ENCODE measurements at regions not wholly inside any gene's neighbourhood (a gene's known extent, or its start where the extent isn't known, plus 50 kb on each side); places are given as distances from the start of the nearest gene placed in this dataset.

DNA sequence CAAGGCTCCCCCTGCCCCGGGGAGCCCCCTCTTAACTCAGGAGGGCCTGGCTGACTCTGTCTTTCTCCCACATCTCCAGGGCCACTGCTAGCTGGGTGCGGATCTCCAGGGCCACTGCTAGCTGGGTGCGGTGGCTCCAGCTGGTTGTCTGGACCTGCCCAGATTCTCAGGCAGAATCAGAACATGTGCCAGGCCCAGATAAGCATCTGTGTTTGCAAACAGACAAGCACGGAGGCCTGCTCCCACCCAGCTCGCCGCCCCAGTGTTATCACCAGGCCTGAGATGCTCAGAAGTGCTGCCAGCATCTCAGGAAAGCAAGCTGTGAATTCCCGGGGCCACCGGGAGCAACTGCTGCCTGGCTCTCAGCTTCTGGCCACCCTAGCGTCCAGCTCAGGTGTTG, 98.4 kb upstream of the FZD10 start:
- Mint-ChIP-seq H3K9me3 (no peaks in the 10 kb centered on the region), H3K27ac (ENCODE audit: low read depth) (no peak overlapping the region)
- no peak for ATAC-seq (replicated peaks; ENCODE audit: extremely low read depth, poor library complexity, severe bottlenecking)

DNA sequence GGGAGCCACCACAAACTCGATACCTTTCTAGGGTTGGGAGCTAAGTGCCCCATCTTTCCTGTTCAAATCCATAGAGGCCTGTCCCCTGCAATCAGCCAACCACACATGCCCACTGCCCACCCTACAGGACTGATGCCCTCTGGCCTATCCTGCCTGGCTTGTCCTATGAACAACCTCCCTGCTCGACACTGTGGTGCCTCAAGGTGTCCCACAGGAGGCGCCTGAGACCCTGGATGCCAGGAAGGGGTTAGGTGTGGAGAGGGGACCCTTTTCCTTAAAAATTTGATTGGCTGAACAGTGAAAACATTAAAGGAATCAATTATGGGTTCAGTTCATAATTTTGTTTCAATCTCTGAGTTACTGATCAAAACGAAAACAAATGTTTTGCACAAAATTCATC, 97.3 kb upstream of the FZD10 start:
- Mint-ChIP-seq H3K27ac (ENCODE audit: low read depth) (no peak overlapping the region), H3K9me3 (no peaks in the 10 kb centered on the region), H3K4me1 (no peaks in the 10 kb centered on the region), H3K36me3 (ENCODE audit: insufficient read depth) (peaks cover 5% of the 10 kb centered on the region), H3K4me3 (no peak overlapping the region), H3K27me3 (no peaks in the 10 kb centered on the region)
- no peak for ATAC-seq (replicated peaks; ENCODE audit: extremely low read depth, poor library complexity, severe bottlenecking)
- no peak for DNase-seq (ENCODE audit: low spot score in 2 of 2)

More for the DNA sequence above, 98.4 kb upstream of the FZD10 start:
- no peak for DNase-seq (ENCODE audit: low spot score in 2 of 2)
- peaks cover 5% of the 10 kb centered on the region for H3K36me3 Mint-ChIP-seq (ENCODE audit: insufficient read depth)
- H3K4me1 Mint-ChIP-seq, result no peaks in the 10 kb centered on the region
- H3K27me3 Mint-ChIP-seq, result no peaks in the 10 kb centered on the region
- no peak overlapping the region for H3K4me3 Mint-ChIP-seq

GRCh38 chr12:130066742-130067141, 95.5 kb upstream of the FZD10 start:
- Mint-ChIP-seq H3K27ac (ENCODE audit: low read depth) (no peak overlapping the region), H3K9me3 (no peaks in the 10 kb centered on the region), H3K36me3 (ENCODE audit: insufficient read depth) (peaks cover 3% of the 10 kb centered on the region), H3K27me3 (no peaks in the 10 kb centered on the region), H3K4me3 (no peak overlapping the region), H3K4me1 (no peaks in the 10 kb centered on the region)
- DNase-seq (ENCODE audit: low spot score in 2 of 2), result no peak
- no peak for ATAC-seq (replicated peaks; ENCODE audit: extremely low read depth, poor library complexity, severe bottlenecking)

GRCh38 chr12:130068741-130069140, 93.5 kb upstream of the FZD10 start:
- H3K36me3 Mint-ChIP-seq (ENCODE audit: insufficient read depth), result peaks cover 3% of the 10 kb centered on the region
- DNase-seq (ENCODE audit: low spot score in 2 of 2), result no peak
- H3K27ac Mint-ChIP-seq (ENCODE audit: low read depth), result no peak overlapping the region
- no peak for ATAC-seq (replicated peaks; ENCODE audit: extremely low read depth, poor library complexity, severe bottlenecking)
- no peak overlapping the region for H3K4me3 Mint-ChIP-seq
- H3K27me3 Mint-ChIP-seq, result no peaks in the 10 kb centered on the region
- no peaks in the 10 kb centered on the region for H3K9me3 Mint-ChIP-seq
- H3K4me1 Mint-ChIP-seq, result no peaks in the 10 kb centered on the region

GRCh38 chr12:130070126-130070611, 92.1 kb upstream of the FZD10 start:
- no peaks in the 10 kb centered on the region for H3K9me3 Mint-ChIP-seq
- no peak overlapping the region for H3K27ac Mint-ChIP-seq (ENCODE audit: low read depth)
- no peak overlapping the region for H3K4me3 Mint-ChIP-seq
- DNase-seq (ENCODE audit: low spot score in 2 of 2) (no peak), ATAC-seq (replicated peaks; ENCODE audit: extremely low read depth, poor library complexity, severe bottlenecking) (no peak)
- H3K4me1 Mint-ChIP-seq, result no peaks in the 10 kb centered on the region
- peaks cover 9% of the 10 kb centered on the region for H3K27me3 Mint-ChIP-seq
- H3K36me3 Mint-ChIP-seq (ENCODE audit: insufficient read depth), result peaks cover 3% of the 10 kb centered on the region

DNA sequence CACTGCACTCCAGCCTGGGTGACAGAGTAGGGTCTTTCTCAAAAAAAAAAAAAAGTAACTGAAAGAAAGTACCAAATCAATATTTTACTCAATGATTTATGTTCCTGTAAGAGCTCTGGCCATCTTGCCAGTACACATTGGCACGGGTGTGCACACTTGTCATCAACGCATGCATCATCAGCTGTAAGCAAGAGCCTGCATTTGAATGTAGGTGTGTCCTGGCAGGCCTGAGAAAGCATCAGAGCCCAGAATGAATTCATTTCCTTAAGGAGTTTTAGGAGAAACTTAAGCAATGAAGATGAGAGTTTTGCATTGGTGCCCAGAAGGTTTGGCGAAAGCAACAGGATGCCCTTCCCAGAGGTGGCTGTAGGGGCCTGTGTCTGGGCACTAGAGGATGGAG, 88.5 kb upstream of the FZD10 start:
- Mint-ChIP-seq H3K4me1 (no peaks in the 10 kb centered on the region), H3K27ac (ENCODE audit: low read depth) (no peak overlapping the region), H3K27me3 (peaks cover 24% of the 10 kb centered on the region), H3K9me3 (peaks cover 12% of the 10 kb centered on the region), H3K36me3 (ENCODE audit: insufficient read depth) (no peaks in the 10 kb centered on the region), H3K4me3 (no peak overlapping the region)
- no peak for ATAC-seq (replicated peaks; ENCODE audit: extremely low read depth, poor library complexity, severe bottlenecking)
- no peak for DNase-seq (ENCODE audit: low spot score in 2 of 2)

DNA sequence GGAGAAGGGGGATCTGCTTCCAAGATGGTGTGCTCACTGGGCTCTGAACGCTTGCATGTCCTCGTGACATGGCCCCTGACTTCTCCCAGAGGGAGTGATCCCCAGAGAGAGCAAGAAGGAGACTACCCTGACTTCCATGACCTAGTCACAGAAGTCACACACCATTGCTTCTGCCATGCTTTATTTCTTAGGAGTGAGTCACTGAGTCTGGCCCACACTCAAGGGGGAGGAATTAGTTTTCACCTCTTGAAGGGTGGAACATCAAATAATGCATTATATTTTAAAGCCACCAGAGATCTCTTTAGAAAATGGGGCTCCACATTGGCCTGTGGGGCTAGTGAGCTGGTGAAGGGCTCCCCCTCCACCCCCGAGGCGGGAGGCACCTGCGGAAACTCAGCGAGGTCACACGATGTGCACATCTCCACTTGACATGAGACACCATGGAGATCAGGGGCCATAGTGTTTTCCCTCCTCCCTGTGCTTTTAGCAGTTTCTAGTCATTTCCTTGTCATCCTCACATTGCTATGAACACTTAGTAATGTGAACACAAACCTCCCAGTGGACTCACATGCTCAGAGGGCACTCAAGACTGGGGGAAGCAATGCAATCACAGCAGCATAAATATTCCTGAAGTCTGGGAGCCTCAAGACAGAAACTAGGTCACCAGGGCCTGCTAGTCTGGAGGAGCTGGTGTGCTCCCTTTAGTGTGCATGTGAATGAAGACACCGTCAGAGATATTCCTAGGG, 87.4 kb upstream of the FZD10 start:
- H3K36me3 Mint-ChIP-seq (ENCODE audit: insufficient read depth), result no peaks in the 10 kb centered on the region
- H3K4me1 Mint-ChIP-seq, result no peaks in the 10 kb centered on the region
- H3K4me3 Mint-ChIP-seq, result no peak overlapping the region
- H3K27me3 Mint-ChIP-seq, result peaks cover 24% of the 10 kb centered on the region
- no peak overlapping the region for H3K27ac Mint-ChIP-seq (ENCODE audit: low read depth)
- peaks cover 12% of the 10 kb centered on the region for H3K9me3 Mint-ChIP-seq
- DNase-seq (ENCODE audit: low spot score in 2 of 2) (no peak), ATAC-seq (replicated peaks; ENCODE audit: extremely low read depth, poor library complexity, severe bottlenecking) (no peak)

DNA sequence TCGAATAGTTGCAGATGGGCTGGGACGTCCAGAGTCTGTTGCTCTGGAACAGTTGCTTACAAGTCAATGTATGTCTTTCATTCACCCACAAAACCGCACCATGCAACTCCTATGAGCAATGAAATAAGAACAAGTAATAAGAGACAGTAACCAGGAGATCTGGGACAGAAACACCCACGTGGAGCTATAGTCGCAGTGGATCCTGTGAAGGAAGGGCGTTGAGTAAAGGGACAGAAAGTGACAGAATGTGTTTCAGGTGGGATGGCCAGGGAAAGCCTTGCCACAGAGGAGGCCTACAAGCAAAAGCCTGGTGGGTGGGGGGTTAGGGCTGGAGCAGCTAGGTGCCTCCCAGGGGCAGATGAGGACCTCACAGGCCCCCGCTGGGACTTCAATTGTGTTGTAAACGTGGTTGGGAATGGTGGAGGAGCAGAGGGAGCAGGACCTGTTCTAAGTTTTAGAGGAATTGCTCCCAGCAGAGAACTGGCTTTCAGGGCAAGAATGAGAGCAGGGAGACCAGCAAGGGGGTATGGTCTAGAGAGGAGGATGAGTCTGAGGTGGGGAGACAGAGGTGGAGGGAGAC, 86.7 kb upstream of the FZD10 start:
- H3K27ac Mint-ChIP-seq (ENCODE audit: low read depth), result no peak overlapping the region
- DNase-seq (ENCODE audit: low spot score in 2 of 2) (no peak), ATAC-seq (replicated peaks; ENCODE audit: extremely low read depth, poor library complexity, severe bottlenecking) (no peak)
- H3K4me3 Mint-ChIP-seq, result no peak overlapping the region
- no peaks in the 10 kb centered on the region for H3K4me1 Mint-ChIP-seq
- no peaks in the 10 kb centered on the region for H3K36me3 Mint-ChIP-seq (ENCODE audit: insufficient read depth)
- peaks cover 12% of the 10 kb centered on the region for H3K9me3 Mint-ChIP-seq
- H3K27me3 Mint-ChIP-seq, result peaks cover 24% of the 10 kb centered on the region

DNA sequence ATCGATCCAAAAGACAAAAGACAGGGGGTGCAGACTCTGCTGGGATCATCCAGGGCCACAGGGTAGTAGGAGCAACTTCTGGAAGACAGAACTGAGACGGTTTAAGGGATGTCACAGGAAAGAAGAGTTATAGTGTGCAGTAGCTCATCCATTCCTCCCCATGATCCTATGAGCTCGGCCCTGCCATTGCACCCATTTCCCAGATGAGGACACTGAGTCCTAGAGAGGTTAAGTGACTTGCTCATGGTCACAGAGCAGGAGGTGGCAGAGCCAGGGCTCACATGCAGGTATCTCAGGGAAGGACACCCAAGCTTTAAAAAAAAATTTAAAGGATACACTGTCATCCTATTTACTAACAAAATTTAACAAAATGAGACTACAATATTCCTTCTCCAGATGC, 86.1 kb upstream of the FZD10 start:
- peaks cover 12% of the 10 kb centered on the region for H3K9me3 Mint-ChIP-seq
- ATAC-seq (replicated peaks; ENCODE audit: extremely low read depth, poor library complexity, severe bottlenecking) (no peak), DNase-seq (ENCODE audit: low spot score in 2 of 2) (no peak)
- no peaks in the 10 kb centered on the region for H3K4me1 Mint-ChIP-seq
- no peaks in the 10 kb centered on the region for H3K36me3 Mint-ChIP-seq (ENCODE audit: insufficient read depth)
- no peak overlapping the region for H3K27ac Mint-ChIP-seq (ENCODE audit: low read depth)
- no peak overlapping the region for H3K4me3 Mint-ChIP-seq
- H3K27me3 Mint-ChIP-seq, result peaks cover 24% of the 10 kb centered on the region

DNA sequence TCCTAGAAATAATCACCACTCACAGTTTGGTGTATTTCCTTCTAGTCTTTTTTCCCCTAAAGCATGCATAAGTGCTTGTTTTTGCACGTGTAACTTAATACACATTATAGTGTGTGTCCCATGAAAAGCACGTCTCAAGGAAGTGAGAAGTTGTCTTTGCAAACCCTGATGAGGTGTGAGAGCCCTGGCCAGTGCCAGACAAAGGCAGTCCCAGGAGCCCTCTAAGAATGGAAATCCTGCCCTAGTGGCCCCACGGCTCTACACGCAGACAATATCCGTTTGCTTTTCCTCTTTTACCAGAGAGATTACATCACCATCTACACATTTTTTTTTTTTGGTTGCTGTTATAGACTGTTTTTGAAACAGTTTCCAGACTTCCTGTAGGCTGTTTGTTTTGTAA, 85.5 kb upstream of the FZD10 start:
- H3K27ac Mint-ChIP-seq (ENCODE audit: low read depth), result no peak overlapping the region
- no peak for ATAC-seq (replicated peaks; ENCODE audit: extremely low read depth, poor library complexity, severe bottlenecking)
- H3K9me3 Mint-ChIP-seq, result peaks cover 12% of the 10 kb centered on the region
- no peak overlapping the region for H3K4me3 Mint-ChIP-seq
- peaks cover 24% of the 10 kb centered on the region for H3K27me3 Mint-ChIP-seq
- DNase-seq (ENCODE audit: low spot score in 2 of 2), result no peak
- no peaks in the 10 kb centered on the region for H3K4me1 Mint-ChIP-seq
- no peaks in the 10 kb centered on the region for H3K36me3 Mint-ChIP-seq (ENCODE audit: insufficient read depth)

DNA sequence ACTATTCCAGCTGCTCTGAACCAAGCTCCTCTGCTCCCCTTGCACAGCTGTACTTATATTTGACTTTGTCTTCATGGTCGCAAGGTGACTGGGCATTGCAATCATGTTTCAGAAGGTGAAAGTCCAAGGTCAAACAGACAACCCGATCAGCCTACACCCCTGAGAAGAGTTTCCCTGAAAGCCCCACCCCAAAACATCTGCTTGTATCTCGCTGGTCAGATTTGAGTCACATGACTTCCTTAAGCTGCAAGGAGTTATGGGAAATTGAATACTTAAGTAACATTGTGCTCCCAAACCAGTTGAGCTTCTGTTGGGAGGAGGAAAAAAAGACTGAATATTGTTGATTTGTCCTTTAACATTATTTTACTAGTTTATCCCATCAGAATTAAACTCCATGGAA, 83.4 kb upstream of the FZD10 start:
- no peak overlapping the region for H3K27ac Mint-ChIP-seq (ENCODE audit: low read depth)
- H3K36me3 Mint-ChIP-seq (ENCODE audit: insufficient read depth), result no peaks in the 10 kb centered on the region
- ATAC-seq (replicated peaks; ENCODE audit: extremely low read depth, poor library complexity, severe bottlenecking) (no peak), DNase-seq (ENCODE audit: low spot score in 2 of 2) (no peak)
- peaks cover 17% of the 10 kb centered on the region for H3K9me3 Mint-ChIP-seq
- H3K27me3 Mint-ChIP-seq, result peaks cover 24% of the 10 kb centered on the region
- H3K4me3 Mint-ChIP-seq, result no peak overlapping the region
- H3K4me1 Mint-ChIP-seq, result no peaks in the 10 kb centered on the region

DNA sequence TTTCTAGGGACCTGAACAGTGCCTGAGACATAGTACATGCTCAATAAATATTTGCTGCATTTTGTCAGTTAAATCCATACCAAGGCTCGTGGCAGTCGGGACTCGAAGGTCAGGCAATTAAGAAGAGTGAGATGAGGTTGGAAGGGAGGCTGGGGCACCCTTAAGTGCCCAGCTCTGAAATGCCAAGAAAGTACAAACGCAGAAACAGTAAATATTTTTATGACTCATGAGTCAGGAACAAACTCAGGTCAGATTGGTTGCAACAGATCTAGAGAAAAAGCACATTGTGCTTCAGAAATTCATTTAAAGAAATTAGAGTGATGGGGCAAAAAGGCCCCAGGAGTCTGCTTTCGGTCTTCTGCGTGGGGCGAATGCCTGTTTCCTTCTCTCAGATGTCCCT, 83.0 kb upstream of the FZD10 start:
- no peaks in the 10 kb centered on the region for H3K36me3 Mint-ChIP-seq (ENCODE audit: insufficient read depth)
- no peaks in the 10 kb centered on the region for H3K4me1 Mint-ChIP-seq
- peaks cover 24% of the 10 kb centered on the region for H3K27me3 Mint-ChIP-seq
- H3K4me3 Mint-ChIP-seq, result no peak overlapping the region
- peaks cover 17% of the 10 kb centered on the region for H3K9me3 Mint-ChIP-seq
- DNase-seq (ENCODE audit: low spot score in 2 of 2) (no peak), ATAC-seq (replicated peaks; ENCODE audit: extremely low read depth, poor library complexity, severe bottlenecking) (no peak)
- H3K27ac Mint-ChIP-seq (ENCODE audit: low read depth), result no peak overlapping the region

- Mint-ChIP-seq H3K9me3 (peaks cover 17% of the 10 kb centered on the region), H3K27me3 (peaks cover 15% of the 10 kb centered on the region), H3K36me3 (ENCODE audit: insufficient read depth) (no peaks in the 10 kb centered on the region), H3K27ac (ENCODE audit: low read depth) (no peak overlapping the region), H3K4me1 (no peaks in the 10 kb centered on the region), H3K4me3 (no peak overlapping the region)
- no peak for DNase-seq (ENCODE audit: low spot score in 2 of 2)
- ATAC-seq (replicated peaks; ENCODE audit: extremely low read depth, poor library complexity, severe bottlenecking), result no peak
These were observed 82.1 kb upstream of the FZD10 start for GRCh38 chr12:130080205-130080604.
